HG03025 (cell line): ENCODE measurements at regions not wholly inside any gene's neighbourhood (a gene's known extent, or its start where the extent isn't known, plus 50 kb on each side); places are given as distances from the start of the nearest gene placed in this dataset.

ENCODE experiments used
- ATAC-seq: cut with Tn5 transposase; IDR thresholded peaks from one replicate; pipeline ENCODE4 v1.9.1; 2021; ENCODE audit warnings: mild to moderate bottlenecking, moderate library complexity; ENCODE audit not compliant: unreplicated experiment, low FRiP score

DNA sequence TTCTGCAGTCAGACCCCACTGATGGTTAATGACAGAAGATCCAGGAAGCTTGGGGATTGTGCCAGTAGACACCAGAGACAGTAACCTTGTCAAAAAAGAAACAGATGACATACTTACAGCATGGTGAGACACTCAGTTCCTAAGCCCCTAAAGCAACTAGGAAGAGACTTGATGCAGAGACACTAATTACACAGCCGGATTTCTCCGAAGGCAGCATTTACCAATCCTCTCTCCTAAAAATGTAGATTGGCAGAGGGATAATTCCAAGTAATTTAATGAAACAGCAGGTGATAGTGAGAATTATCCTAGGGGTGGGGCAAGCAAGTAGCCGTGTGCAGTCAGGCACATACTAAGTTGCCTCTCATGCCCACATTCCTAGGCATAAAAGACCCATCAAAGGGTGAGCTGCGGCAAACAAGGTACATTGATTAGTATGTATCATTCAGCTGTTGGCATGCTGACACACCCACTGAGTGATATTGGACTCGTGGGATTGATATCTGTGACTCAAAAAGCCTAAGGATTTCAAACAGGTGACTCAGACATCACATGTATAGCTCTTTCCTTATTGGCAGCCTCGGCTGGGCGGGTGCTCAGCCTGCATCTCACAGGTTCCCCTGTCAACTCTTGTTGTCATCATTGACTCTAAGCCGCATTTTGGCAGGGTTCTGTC lies 296.7 kb upstream of the ATP5MC3 start:
- ATAC-seq, result no peak

DNA sequence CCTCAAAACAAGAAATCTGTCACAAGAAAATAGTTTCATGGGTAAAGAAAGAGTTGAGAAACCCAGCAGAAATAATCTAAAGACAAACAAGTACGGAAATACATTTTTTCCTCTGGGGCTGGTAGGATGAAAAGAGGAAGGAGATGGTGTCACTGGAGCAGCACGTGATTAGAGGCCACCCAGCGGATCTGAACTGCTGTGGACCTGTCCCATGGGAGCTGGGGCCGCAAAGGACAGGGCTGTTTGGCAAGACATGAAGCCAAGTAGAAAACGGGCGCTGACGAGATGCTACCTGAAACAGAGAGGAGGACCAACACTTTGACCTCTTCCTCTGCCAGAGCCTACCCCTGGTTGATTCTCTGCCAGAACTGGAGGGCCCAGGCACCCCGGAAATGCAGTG lies 295.4 kb upstream of the ATP5MC3 start:
- ATAC-seq, result no peak

DNA sequence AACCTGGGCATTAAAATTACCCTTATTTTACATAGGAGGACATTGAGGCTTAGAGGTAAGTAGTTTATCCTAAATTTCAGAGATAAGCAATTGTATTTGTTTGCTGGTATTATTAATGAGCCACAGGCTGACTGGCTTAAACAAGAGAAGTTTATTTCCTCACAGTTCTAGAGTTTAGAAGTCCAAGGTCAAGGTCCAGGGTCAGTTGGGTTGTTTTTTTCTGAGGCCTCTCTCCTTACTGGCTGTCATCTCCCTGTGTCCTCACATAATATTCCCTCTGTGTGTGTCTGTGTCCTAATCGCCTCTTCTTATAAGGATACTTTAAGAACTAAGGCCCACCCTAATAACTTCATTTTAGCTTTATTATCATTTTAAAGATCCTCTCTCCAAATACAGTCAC lies 294.9 kb upstream of the ATP5MC3 start:
- ATAC-seq, result no peak

DNA sequence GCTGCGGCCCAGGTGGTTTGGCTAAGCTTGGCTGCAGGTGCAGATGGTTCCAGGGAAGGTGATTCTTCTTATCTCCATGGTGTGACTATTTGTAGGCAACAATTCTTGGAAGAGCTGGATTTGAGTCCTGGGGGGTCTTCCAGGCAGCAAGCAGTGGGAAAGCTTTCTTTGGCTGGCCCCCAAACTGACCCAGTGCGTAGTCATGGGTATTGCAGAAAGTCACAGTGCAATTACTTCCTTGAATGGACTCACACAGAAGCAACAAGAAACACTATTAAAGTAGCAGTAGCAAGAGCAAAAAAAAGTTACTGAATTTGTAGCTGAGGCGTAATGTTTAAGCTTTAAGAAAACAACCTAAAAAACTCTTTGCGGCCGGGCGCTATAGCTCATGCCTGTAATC lies 293.6 kb upstream of the ATP5MC3 start:
- ATAC-seq, result no peak

DNA sequence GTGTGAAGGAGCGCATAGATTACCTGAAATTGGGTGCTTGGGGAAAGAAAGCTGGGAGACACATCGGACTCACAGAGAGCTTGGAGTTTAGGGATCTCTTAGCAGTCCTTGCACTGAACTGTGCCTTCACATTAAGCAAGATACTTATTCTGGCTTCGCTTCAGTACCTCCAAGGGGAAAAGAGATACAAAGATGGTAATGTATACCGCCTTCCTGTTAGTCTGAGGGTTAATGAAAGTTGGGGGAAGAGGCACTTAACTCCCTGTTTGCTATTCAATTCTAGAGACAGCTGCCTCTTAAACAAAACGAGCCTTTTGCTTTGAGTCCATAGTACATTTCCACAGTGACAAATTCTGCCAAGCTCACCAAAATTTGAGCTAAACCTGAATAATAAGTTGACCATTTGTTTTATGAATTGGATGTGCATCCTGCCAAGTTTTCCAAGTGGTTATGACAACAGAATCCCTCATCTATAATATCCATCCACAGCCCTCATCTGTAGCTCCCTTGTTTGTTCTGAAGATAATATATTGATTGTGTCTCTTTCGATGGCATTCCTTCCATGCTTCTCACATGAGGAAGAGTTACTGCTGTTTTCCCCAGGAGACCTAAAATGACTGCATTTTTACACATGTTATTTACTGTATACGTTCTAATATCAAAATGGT lies 287.1 kb upstream of the ATP5MC3 start:
- no peak for ATAC-seq

DNA sequence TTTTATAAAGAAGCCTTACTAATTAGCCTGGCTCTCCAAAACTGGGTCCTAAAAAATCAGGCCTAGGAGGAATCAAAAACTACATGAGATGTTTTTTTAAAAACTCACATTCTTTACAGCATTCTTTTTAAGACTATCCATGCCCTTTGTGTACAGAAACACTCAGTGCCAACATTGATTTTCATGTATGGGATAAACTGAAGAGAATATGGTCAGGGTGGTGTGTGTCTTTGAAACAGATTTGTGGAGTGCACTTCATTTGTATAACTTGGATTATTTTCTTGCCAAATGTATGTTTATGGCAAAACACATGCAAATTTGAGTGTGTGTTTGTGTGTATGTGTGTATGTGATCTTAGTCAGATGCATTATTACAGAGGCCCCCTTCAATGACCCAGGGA lies 283.6 kb upstream of the ATP5MC3 start:
- no peak for ATAC-seq

DNA sequence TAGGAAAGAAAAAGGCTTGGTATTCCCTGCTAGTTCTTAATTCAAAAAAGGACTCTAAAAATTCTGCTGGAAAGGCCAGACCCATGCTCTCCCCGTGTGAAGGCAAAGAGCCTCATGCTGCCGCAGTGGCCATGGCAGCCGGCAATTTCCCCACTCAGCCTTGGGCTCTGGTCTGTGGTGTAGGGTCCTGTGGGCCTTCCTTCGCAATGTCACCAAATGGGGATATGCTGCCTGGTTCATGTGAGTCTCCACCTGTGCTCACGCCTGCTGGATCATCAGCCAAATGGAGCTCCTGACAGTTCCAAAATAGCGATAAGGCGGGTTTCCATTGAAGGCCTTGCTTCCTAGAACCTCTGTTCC lies 282.8 kb upstream of the ATP5MC3 start:
- no peak for ATAC-seq

DNA sequence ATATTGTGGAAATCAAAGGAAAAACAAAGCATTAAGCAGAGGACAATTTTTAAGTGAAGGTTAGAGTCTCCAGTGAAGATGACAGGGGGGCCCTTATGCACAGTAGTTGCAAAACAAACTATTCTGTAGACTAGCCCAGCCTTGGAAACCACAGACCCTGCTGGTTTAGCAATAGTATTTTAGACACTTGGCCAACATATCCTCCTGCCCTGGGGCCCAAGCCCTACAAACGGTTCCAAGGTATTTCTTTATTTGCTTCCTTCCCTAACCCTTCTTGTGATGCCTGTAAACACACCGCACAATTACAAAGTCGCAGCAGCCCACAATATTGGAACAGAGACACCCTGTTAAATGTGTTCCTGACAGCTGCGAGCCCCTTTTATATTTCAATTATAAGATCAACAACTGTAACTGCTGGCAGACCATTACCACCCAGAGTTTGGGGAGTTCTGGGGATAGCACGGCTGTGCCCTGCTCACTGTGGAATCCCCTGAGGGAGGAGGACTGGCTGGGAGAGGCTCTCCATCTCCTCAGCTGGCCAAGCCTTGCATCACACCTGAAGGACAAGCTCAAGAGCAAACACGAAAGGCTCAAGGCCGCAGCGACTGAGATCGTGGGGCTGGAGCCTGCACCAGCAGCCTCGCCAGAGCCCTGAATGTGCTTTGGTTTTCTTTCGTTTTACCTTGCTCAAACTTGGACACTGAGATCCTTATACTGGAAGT lies 282.2 kb upstream of the ATP5MC3 start:
- no peak for ATAC-seq

DNA sequence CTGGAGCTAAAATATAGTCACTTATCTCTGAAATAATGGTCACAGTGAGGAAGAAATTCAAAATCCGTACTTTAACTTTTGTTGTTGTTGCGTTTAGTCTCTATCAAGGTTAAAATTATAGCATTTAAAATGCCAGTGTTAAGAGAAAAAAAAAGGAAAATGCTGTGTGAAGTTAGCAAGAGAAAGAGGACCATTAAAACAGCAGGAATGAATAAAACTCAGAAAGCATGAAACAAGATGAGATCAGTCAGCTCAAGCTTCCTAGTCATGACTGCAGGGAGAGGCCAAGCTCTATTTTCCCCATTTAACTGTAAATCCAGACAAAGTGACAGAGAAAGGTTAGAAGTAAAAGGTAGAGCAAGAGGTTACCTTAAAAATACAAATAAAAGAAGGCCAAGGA lies 281.7 kb upstream of the ATP5MC3 start:
- no peak for ATAC-seq

DNA sequence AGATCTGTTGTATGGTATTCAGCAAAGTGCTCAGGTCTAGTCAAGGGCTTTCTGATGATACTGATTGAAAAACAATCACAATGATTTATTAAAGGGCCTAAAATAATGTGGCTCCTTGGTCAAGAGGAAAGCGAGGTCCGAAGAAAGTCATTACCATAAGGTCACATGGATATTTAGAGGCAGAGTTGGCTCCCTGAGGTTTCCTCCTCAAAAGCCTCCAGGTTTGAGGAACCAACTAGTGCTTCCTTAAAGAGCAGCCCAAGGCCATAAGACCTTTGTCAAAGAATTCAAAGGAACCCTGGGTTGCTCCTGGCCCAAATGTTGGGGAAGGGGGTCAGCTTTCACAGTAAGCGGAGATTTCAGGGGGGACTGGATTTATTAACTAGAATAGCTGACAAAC lies 280.7 kb upstream of the ATP5MC3 start:
- ATAC-seq, result no peak

DNA sequence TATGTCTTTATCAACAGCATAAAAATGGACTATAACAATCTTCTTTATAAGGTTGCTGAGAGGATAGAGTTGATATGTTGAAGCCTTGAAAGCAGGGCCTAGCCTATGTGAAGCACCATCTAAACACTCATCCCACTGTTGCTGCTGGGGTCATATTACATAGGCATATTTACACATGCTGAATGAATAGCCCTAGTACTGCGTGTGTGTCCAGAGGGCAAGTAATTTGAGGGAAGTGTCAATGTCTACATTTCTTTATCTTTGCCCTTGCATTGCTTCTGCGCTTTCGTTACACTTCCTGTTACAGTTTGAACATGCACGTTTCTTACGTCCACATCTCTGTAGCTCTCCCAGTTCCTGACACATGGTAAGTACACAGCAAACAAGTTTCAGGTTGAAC lies 280.3 kb upstream of the ATP5MC3 start:
- ATAC-seq, result no peak

DNA sequence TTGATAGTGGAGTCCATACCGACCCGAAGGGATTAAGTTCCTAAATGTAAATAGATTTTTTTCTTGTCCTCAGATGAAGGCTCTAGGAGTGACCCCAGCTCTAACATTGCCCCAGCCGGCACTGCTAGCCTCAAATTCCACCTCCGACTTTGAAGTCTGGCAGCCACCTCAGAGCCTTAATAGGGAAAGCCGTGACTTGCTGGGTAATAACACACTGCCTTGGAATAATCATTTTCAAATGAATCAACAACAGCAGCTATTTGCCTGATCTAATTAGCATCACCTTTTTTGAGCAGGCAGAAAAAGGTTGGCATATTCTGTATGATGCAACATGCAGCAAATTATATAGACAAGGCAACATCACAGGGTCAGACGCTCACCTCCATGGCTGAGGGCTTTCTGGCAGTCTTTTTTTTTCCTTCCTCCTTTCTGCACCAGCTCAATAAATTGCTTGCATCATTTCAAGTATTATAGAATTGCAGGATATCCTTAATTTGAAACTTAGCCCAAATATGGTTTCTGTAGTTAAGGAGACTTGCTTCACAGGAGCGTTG lies 276.5 kb upstream of the ATP5MC3 start:
- ATAC-seq, result no peak

DNA sequence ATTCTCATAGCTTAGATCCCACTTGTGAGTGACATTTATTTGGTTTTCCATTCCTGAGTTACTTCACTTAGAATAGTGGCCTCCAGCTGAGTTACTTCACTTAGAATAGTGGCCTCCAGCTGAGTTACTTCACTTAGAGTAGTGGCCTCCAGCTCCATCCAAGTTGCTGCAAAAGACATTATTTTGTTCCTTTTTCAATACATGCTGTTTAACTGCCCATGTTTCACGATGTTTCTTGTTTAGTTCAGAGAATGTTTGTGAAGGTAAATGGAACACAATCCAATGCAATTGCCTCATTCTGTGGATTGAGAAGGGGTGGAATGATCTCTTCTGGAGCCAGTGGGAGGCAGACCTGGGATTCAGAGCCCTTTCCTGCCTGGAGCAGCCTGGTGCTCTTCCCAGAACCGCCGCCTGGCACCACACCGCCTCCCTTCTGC lies 273.5 kb upstream of the ATP5MC3 start:
- no peak for ATAC-seq

DNA sequence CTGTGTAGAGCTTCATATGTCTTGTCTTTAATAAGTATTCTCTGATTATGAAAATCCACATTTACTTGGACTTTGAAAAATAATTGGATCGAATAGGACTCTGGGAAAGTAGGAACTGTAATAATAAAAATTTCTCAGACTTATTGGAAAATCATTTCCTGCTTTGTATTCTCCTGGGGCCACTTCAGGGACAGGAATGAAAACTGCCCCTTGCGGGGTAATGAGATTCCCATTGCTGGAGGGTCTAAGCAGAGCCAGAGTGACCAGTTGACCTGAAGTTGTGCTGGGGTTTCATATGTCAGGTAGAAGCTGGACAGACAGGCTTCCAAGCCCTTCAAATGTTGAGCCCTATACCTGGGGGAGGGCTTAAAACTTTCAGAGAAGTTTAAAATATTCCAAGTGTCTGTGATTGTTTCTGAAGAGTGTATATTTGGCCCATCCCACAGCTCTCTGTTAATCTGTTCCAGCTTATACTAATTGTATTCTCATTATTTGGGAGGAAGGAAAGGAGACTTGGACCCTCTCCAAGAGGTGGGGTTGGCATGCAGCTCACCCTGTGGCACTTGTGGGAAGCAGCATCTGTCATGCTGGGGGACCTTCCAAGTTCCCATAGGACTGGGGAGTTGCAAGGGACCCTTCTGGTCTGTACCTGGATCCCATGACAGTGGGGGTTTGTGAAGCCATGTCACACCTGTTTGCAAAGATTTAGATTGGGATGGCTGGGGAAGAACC lies 268.7 kb upstream of the ATP5MC3 start:
- no peak for ATAC-seq

DNA sequence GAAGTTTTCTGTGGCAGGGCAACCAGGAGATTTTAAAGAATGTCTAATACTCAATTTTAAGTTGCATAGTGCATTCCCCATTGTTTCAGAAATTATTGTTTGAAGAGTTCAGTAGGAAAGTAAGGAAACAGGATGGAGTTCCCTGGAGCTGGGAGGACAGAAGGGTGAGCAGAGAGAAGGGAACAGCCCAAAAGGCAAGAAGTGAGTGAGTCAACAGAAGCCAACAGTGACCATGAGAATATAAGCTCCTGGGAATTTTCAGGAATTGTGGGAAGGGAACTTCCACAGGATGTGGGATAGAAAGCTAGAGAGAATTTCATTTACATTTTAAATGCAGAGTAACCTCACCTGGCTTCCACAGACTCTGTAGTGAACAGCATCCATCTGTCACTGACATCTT lies 268.1 kb upstream of the ATP5MC3 start:
- no peak for ATAC-seq

DNA sequence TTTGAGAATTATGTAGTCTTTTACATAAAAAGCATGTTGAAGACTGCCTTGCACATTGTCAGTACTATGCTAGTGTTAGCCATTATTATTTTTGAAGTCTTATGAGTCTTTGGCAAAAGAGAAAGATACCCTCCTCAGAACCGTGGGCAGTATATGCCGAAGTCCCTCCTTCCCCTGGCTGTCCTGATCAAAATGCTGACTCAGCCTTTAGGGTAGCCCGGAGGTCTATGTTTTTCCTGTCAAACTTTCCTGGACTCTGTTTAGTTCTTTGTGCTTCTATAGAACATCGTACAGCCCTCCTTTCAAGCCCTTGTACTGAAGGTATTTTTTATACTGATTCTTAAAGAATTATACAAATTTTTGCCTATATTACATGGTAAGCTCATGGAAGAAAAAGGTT lies 264.7 kb upstream of the ATP5MC3 start:
- no peak for ATAC-seq

DNA sequence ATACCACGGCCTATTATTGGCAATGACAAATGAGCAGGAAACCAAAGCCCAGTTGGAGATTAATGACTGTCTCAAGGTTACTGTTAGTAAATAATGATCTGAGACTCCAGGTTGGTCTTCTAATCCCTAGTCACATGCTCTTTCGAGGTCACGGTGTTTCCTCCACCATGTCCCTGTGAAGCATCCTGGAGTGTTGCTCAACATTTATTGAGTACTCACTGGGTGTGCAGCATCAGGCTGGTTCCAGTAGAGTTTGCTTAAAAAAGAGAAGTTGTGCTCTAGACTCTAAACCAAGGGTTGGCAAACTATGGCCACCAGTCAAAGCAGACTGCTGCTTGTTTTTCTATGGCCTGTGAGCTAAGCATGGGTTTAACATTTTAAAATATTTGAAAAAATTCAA lies 263.8 kb upstream of the ATP5MC3 start:
- no peak for ATAC-seq

DNA sequence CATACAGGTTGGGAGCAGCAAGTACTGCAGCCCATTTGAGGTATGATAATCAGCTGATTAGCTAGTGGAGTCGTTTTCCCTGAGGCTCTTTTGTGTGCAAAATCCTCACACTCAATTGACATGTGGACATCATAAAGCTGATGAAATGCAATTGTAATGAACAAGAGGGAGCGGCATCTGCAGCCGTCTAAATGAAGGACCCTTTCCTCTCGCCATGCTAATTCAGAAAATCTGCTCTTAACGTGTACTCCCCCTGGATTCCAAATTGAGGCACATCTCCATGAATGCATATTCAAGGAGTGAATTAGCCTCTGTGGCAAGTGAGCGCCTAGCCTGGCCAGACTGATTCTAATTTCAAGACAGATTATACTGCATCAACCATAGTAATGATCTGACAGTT lies 260.9 kb upstream of the ATP5MC3 start:
- no peak for ATAC-seq

DNA sequence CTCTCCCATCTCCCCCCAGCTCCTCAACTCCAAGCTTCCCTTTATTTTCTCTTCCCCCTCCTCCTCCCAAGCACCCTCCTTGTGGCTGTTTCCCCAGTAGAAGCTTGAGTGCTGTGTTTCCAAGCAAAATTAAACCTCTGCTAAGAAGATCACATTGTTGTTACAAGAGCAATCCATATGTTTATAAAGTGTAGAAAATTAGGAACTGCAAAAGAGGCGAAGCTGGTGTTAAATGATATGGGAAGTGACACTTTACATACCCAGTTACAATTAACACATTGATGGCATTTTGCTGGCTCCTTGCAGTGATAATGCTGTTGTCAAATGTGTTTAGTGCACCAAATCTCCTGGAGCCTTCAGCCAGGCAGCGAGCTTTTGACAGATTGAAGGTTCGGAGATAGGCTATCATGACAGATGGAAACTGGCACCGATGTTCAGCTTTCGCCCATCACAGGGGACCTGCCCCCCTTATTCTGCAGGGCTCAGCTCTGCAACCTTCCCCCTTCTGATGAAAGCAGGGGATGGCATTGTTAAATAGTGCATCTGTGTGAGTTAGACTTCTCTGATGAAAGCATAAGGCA lies 259.8 kb upstream of the ATP5MC3 start:
- ATAC-seq, result no peak

DNA sequence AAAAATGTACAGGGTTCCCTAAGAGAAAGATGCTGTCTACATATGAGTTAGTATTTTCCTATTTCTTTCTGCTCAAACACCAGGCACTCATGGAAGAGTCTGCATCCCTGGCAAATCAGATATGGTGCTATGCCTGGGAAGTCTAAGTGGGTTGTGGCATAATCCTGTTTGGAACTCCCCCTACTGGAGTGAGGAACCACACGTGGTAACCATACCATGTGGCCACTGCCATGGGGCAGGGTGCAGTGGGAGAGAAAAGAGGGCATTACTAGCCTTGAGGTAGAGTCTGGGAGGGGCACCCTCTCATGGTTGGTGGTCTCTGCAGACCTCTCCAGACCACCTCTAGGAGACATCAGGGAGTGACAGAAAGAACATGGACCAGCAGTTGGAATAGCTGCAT lies 257.9 kb upstream of the ATP5MC3 start:
- no peak for ATAC-seq

DNA sequence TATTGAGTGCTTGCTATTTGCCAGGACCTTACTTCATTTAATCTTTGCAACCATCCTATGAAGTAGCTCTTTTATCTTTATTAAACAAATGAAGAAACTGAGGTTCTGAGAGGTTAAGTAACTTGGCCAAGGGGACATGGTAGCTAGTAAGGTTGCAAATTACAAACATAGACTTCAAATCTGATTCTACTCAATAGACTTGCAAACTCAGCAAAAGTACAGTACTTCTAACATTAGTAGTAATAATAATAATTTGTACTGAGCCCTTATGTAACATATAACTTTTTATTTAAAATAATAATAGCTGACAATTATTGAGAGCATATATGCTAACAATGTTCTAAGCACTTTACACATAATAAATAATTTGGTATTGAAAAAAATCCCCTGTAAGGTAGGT lies 255.7 kb upstream of the ATP5MC3 start:
- no peak for ATAC-seq
